Activated gamma-delta T cell treated with Interleukin-2 at 50 U/mL for 16 hours (primary cell): ENCODE measurements at regions not wholly inside any gene's neighbourhood (a gene's known extent, or its start where the extent isn't known, plus 50 kb on each side); places are given as distances from the start of the nearest gene placed in this dataset.

Experiments used
- DNase-seq: peaks from one replicate; pipeline ENCODE4 v3.0.0-alpha.2; 2020

- no peak for DNase-seq
Measured at GRCh38 chr13:73697166-73697565, 437.0 kb downstream of the KLF12 start.

DNA sequence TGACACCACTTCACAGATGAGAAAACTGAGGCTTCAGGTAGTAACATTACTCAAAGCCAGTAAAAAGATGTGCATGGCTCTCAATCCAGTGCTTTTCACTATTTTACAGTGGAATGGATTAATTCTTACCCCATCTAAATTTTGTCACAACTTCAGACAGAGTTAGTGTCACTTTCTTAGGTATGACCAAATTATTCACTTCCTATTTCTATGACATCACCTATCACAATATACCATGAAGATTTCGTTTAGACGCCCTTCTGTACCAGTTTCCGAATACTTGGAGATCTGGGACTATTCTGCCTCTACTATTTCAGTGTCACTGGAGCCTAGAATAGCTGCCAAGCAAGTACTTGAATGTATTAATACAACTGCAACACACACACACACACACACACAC is 437.5 kb downstream of the KLF12 start:
- DNase-seq: no peak

GRCh38 chr13:73696271-73696670 is 437.9 kb downstream of the KLF12 start:
- DNase-seq: no peak

DNA sequence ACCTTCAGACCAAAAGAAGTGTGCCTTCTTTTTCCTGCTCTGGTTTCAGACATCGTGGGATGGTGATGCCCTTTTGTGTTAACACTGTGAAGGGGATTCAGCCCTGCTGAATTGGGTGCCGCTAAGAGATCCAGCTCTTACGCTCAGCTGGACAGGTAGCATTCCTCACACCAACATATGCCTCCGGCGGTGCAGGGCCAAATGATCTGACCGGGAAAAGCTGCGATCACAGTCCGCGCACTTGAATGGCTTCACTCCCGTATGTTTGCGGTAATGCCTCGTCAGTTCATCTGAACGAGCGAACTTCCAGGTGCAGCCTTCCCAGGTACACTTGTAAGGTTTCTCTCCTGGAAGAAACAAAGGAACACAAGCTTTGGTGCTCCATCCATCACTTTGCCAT is 438.9 kb downstream of the KLF12 start:
- no peak for DNase-seq

DNA sequence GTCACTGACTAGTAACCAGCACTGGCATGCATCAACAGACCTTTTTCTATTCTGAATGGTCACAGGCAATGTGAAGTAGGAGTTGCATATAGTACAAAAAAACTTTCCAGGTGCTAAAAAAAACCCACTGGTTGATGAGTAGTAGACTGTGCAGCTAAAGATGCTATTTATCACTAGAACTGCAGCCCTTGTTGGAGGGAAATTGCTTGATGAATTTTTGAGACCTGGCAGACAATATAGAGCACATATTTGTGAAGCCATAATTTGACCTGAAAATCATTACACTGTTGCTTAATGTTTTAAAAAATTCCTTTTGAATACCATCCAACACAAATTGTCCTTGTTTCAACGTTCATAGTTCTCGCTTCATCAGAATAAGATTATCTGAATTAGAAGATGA is 441.0 kb downstream of the KLF12 start:
- no peak for DNase-seq

DNA sequence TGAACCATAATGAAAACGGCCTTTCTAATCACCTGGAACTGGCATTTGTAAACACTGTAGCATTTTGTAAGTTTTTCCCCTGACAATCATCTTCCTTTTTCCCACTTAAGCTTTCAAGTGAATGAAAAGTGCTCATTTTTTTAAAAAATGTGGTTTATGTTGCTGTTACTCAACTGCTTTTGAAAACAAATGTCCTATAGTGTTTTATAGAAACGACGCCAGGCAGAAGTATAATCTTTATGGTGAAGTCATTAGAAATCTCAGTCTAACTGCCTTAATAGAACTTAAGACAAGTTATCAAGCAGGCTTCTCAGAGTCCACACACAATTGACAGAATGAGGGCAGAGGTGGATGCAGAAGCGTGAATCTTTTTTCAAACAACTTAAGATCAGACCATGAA is 442.3 kb downstream of the KLF12 start:
- DNase-seq: no peak

DNA sequence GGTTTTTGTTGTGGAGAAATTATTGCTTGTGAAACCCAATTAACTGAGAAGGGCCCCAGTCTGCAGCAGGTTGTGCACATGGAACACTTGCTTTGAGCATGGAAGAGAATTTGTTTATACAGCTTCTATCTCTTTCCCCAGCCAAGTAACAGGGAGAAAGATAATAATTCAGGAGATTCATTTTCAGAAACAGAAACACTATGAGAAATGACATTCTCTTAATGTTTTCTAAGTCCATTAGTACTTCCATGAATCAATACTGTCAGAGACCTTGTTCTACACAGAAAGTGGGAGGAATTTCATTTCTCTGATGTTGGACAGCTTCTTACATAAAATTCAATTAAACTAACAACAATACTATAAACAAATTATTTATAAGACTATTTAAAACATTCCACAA is 446.3 kb downstream of the KLF12 start:
- DNase-seq: no peak

DNA sequence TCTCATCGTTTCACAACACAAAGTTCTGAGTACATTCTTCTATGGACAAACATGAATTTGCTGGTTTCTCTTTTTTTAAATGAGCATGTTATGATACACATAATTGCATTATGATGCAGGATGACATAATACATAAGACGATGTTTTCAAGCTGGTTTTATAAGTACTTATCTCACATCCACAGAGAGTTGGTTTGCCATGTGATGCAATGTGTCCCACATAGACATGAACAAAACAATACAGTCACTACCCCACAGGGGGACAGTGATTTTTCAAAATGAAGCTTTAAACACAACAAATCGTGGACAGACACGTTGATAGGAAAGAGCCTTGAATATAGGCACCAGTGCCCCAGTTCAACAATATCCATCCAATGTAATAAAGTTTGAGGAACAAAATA is 447.1 kb downstream of the KLF12 start:
- DNase-seq: no peak

DNA sequence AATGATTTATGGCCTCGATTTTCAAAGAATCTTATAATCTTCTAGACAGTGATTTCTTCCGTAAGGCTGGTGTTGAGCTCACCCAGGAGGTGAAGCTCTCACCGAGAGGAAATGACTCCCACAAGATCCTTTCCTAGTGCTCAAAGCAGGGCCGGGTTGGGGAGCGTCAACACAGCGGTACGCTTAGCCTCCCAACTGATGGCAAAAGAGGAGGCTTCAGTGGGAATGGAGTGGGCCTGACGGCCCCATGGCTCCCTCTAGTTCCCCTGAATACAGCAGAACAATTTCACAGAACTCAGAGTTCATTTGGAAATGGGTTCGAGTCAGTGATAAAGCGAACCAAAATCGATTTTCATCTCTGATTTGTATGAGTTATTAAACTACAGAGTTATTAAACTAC is 449.5 kb downstream of the KLF12 start:
- no peak for DNase-seq

DNA sequence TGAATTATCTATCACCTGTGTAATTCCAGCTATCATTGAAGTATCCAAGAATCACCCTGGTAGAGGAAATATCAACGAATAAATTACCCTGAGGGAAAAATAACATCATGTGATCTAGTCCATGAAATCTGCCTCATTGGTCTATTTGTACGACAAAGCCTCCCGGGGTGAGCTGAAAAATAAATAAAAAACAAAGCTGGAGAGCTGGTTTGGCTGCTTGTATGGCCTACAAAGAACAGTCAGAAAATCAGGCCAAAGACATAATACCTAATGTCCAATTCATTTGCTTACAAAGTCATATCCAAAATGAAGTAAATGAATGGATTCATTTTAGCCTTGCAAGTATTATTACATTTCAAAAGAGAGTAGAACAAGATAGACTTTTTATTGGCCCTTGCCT is 449.9 kb downstream of the KLF12 start:
- no peak for DNase-seq

GRCh38 chr13:73683746-73684145 is 450.5 kb downstream of the KLF12 start:
- DNase-seq: no peak

DNA sequence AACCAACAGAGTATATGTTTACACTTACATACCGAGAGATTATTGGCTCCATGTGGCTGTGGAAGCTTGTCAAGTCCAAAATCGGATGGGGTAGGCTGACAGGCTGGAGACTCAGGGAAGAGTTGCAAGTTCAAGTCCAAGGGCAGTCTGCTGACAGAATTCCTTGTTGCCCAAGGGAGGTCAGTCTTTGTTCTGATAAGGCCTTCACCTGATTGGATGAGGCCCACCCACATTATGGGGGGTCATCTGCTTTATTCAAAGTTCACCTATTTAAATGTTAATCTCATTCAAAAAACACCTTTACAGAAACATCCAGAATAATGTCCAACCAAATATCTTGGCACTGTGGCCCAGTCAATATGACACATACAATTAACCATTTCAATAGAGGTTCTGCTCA is 452.4 kb downstream of the KLF12 start:
- no peak for DNase-seq

GRCh38 chr13:73681015-73681414 is 453.2 kb downstream of the KLF12 start:
- DNase-seq: no peak

GRCh38 chr13:73677048-73677601 is 457.1 kb downstream of the KLF12 start:
- no peak for DNase-seq

GRCh38 chr13:73676550-73677047 is 457.6 kb downstream of the KLF12 start:
- DNase-seq: no peak

DNA sequence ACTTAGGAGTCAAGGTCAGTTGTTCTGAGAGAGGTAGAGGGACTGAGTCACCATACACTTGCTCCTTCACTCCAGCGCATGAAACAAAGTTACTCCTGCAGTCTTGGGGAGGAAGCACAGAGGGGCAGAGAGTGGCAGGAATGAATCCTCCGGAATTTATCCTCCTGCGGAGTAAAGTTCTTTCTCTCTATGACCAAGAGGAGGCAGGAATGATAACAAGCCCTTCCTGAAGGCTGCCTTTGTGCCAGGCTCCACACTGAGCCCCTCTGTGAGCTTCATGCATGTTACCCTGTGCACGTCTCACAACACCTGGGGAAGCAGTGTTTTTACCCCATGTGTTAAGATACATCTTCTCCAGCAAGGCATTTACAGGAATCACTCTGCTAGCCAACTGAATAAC is 458.4 kb downstream of the KLF12 start:
- DNase-seq: no peak

GRCh38 chr13:73674570-73674969 is 459.6 kb downstream of the KLF12 start:
- no peak for DNase-seq

- no peak for DNase-seq
Measured at GRCh38 chr13:73673931-73674330, 460.3 kb downstream of the KLF12 start.

DNA sequence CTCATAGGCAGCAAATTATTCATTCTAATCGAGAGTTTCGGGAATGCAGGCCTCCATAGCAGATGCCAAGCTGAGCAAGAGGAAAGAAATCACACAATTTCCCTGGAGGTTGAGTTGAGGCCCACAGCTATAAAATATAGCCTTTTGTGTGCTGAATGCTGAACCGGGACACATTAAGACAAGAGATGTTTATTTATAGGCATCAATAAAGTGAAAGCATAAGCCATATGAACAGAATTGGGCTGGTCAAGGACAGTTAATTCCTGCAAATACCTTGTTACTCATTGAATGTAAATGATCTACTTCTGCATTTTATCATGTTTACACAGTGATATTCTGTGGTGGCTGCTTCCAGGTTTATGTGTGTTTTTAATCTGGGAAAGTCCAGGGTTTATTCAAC is 461.7 kb downstream of the KLF12 start:
- no peak for DNase-seq

DNA sequence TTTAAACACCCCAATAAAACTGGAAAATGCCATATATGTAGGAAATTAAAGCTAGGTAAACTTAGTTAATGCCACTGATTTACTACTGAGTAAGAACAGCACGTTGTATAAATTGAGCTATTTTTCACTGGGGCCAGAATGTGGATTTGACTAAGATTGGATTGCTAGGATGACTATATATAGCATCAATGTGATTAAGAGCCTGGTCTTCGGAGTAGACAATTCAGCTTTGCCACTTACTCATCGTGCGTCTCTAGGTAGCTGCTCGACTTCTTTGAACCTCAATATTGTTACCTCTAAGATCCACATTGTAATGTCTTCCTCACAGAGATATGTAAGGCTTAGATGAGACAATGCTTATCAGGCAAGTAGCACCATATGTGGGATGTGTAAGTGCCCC is 462.5 kb downstream of the KLF12 start:
- no peak for DNase-seq

- no peak for DNase-seq
Measured at GRCh38 chr13:73671011-73671410, 463.2 kb downstream of the KLF12 start.

DNA sequence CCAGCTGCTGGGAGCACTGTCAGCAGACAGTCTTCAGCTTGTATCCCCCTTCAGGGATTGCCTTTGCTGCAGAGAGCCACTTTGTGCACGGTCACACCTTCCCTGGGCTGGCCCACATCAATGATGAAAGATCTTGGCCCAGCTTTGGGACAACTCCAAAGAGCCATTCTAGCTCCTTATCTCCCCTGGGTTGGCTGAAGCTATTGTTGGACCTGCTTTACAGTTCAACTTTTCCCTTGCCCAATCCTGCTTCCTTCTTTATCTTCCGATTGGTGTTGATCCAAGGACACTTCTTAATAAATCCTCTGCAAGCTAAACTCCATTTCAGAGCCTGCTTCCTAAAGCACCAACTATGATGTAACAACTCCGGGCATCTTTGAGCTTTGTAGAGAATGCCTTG is 466.4 kb downstream of the KLF12 start:
- no peak for DNase-seq

GRCh38 chr13:73665261-73665660 is 468.9 kb downstream of the KLF12 start:
- DNase-seq: no peak

DNA sequence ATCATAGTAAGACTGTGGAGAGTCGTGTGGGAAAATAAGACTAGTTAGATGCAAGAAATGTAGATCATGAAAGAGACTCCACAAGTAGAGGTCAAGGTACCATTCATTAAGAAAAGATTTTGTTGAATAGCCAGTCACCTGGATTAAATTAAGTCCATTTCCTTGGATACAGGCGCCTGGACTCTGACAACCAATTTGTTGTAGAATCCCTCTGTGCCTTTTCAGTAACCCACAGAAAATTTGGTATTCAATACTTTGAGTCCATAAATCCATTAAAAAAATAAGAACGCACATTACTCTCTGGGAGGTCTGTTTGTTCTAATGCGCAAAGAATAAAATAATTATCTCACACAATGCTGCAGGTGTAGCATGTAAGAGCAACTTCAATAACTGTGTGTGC is 469.4 kb downstream of the KLF12 start:
- DNase-seq: no peak

- DNase-seq: no peak
Measured at GRCh38 chr13:73662833-73663232, 471.4 kb downstream of the KLF12 start.
